ENCODE measurements at regions not wholly inside any gene's neighbourhood (a gene's known extent, or its start where the extent isn't known, plus 50 kb on each side); places are given as distances from the start of the nearest gene placed in this dataset.

DNA sequence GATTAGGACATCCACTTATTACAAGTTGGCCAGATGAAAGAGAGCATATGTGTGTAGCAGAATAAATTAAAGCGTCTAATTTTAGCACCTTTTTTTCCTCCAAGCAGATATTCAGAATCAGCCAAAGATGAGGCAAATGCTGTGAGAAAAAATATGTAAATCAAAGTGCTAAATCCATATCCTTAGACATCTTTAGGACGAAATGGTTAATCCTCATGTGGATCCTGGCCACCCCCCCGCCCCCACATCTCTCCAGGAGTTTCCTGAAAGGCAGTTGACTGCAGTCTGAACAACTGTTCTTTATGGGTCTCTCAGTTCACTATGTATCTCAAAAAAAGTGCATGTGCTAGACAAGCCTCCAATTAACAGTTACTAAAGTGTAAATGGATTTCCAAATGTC lies 1768.1 kb upstream of the SEL1L start:
- Histone ChIP-seq H3K4me3 (no peak overlapping the region), H3K36me3 (no peaks in the 10 kb centered on the region), H3K9me3 (no peaks in the 10 kb centered on the region), H3K27ac (no peak overlapping the region), H3K27me3 (no peaks in the 10 kb centered on the region), H3K4me1 (ENCODE audit: insufficient read depth) (no peaks in the 10 kb centered on the region)
- TF ChIP-seq, protein P1, sequence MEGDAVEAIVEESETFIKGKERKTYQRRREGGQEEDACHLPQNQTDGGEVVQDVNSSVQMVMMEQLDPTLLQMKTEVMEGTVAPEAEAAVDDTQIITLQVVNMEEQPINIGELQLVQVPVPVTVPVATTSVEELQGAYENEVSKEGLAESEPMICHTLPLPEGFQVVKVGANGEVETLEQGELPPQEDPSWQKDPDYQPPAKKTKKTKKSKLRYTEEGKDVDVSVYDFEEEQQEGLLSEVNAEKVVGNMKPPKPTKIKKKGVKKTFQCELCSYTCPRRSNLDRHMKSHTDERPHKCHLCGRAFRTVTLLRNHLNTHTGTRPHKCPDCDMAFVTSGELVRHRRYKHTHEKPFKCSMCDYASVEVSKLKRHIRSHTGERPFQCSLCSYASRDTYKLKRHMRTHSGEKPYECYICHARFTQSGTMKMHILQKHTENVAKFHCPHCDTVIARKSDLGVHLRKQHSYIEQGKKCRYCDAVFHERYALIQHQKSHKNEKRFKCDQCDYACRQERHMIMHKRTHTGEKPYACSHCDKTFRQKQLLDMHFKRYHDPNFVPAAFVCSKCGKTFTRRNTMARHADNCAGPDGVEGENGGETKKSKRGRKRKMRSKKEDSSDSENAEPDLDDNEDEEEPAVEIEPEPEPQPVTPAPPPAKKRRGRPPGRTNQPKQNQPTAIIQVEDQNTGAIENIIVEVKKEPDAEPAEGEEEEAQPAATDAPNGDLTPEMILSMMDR (IDR thresholded peaks at IDR 0.05): no peak
- no peak for TF ChIP-seq POLR2A (IDR thresholded peaks at IDR 0.05)
- no peak for TF ChIP-seq EP300 (IDR thresholded peaks at IDR 0.05)
- intact Hi-C loops (cut with DNase I): no loop called here
- no peak for DNase-seq
- 65 to 74% (median 70%) methylated on average over 3 of the region's 3 CpGs for WGBS, 3 donors

DNA sequence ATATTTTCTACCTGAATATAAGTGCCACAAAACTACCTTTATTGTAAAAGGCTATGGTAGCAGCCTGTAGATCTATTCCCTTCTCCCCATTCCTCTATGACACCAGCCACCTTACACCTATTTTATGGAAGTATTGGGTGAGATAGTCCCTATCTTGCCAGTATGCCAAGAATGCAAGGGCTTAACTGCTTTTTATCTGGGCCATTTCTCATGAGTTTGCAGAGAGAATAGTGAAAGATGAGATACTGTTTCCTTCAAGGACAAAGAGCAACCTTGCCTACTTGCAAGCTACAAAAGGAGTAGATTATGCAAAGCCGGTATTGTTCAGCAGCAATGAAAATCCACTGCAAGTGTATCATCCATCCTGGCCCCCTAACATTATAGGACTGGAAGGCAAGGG lies 1775.6 kb upstream of the SEL1L start:
- Histone ChIP-seq H3K9me3 (no peaks in the 10 kb centered on the region), H3K27me3 (no peaks in the 10 kb centered on the region), H3K36me3 (no peaks in the 10 kb centered on the region), H3K27ac (no peak overlapping the region), H3K4me1 (ENCODE audit: insufficient read depth) (no peaks in the 10 kb centered on the region), H3K4me3 (no peak overlapping the region)
- intact Hi-C loops (cut with DNase I): no loop called here
- TF ChIP-seq EP300 (IDR thresholded peaks at IDR 0.05) (no peak), POLR2A (IDR thresholded peaks at IDR 0.05) (no peak)
- TF ChIP-seq, protein P1 (IDR thresholded peaks at IDR 0.05): no peak
- 88 to 100% (median 92%) methylated on average over 1 of the region's 1 CpG for WGBS, 3 donors
- DNase-seq: no peak

DNA sequence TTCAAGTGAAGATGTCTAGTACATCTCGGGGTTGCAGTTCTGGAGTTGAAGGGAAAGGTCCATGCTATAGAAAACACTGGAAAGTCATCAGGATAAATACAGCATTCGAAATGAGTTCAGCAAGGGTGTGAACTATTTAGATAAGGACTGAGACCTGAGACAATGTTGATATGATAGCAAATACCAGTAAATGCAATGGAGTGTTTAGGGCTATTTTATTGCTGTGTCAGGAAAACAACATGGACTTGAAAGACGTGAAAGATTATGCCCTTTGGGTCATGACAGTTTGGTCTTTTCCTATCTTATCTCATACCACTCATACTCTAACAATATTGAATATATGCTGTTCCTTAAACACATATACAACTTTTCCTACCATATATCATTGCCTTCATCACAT lies 1776.2 kb upstream of the SEL1L start:
- Histone ChIP-seq H3K4me1 (ENCODE audit: insufficient read depth) (no peaks in the 10 kb centered on the region), H3K27me3 (no peaks in the 10 kb centered on the region), H3K27ac (no peak overlapping the region), H3K4me3 (no peak overlapping the region), H3K9me3 (no peaks in the 10 kb centered on the region), H3K36me3 (no peaks in the 10 kb centered on the region)
- WGBS, 3 donors: 70 to 82% (median 72%) methylated on average over 3 of the region's 3 CpGs
- TF ChIP-seq, protein P1 (IDR thresholded peaks at IDR 0.05): no peak
- TF ChIP-seq EP300 (IDR thresholded peaks at IDR 0.05) (no peak), POLR2A (IDR thresholded peaks at IDR 0.05) (no peak)
- intact Hi-C loops (cut with DNase I): no loop called here
- no peak for DNase-seq

DNA sequence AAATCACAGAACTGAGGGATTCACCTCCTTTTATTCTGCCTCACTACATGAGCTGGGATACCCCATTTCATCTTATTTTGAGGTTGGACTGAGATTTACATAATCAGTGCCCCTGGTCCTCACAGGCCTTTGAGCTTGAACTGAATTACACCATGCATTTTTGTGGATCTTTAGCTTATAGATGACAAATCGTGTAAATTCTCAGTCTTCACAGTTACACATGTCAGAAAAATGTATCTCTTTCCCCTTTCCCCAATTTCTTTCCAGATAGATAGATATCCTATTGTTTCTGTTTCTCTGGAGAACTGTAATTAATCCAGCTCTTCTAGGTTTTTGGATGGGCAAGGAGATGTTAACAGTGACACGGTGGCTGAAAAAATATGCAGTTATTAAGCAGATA lies 1778.9 kb upstream of the SEL1L start:
- H3K27ac ChIP-seq: no peak overlapping the region
- H3K4me1 ChIP-seq (ENCODE audit: insufficient read depth): no peaks in the 10 kb centered on the region
- H3K9me3 ChIP-seq: no peaks in the 10 kb centered on the region
- DNase-seq: no peak
- no peak overlapping the region for H3K4me3 ChIP-seq
- 85 to 96% (median 92%) methylated on average over 2 of the region's 2 CpGs for WGBS, 3 donors
- intact Hi-C loops (cut with DNase I): no loop called here
- no peak for TF ChIP-seq POLR2A (IDR thresholded peaks at IDR 0.05)
- TF ChIP-seq EP300 (IDR thresholded peaks at IDR 0.05): no peak
- TF ChIP-seq, protein P1 (IDR thresholded peaks at IDR 0.05): no peak
- no peaks in the 10 kb centered on the region for H3K27me3 ChIP-seq
- H3K36me3 ChIP-seq: no peaks in the 10 kb centered on the region

DNA sequence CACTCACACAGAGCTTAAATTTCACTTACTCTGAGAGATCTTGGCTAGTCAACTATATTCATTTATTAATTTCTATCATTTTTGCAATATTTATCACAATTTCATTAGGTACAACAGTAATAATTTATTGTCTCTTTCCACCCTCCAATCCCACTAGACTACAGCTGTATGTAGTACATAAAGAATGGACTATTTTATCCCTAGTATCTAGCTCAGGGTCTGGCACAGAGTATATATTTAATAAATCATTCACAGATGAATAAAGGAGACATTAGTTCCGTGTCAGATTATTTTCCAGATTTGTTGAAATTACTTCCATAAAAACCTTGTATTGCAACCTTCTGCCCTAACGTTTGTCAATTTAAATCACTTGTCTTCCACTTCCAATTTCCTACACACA lies 1781.1 kb upstream of the SEL1L start:
- Histone ChIP-seq H3K27ac (no peak overlapping the region), H3K27me3 (no peaks in the 10 kb centered on the region), H3K4me3 (no peak overlapping the region), H3K4me1 (ENCODE audit: insufficient read depth) (no peaks in the 10 kb centered on the region), H3K9me3 (no peaks in the 10 kb centered on the region), H3K36me3 (no peaks in the 10 kb centered on the region)
- TF ChIP-seq, protein P1 (IDR thresholded peaks at IDR 0.05): no peak
- TF ChIP-seq EP300 (IDR thresholded peaks at IDR 0.05) (no peak), POLR2A (IDR thresholded peaks at IDR 0.05) (no peak)
- WGBS, 3 donors: 74 to 88% (median 83%) methylated on average over 2 of the region's 2 CpGs
- intact Hi-C loops (cut with DNase I): no loop called here
- no peak for DNase-seq

All from ovary (tissue), 7 donors.